GM12878 (cell line): ENCODE measurements at regions not wholly inside any gene's neighbourhood (a gene's known extent, or its start where the extent isn't known, plus 50 kb on each side); places are given as distances from the start of the nearest gene placed in this dataset.

Experiments used
- ATAC-seq: fragments of 200-7000 bp; cut with Tn5 transposase; 3 replicates; pipeline ENCODE4 v1.9.1; 2020; ENCODE audit warnings: mild to moderate bottlenecking, moderate library complexity
- BruUV-seq: library from RNA; stranded (reverse); fragments of 400-500 nt; replicated peaks from 2 replicates; lab custom pipeline; 2021; lab: Mats Ljungman, UMichigan
- CTCF ChIA-PET: fragments of 300-600 bp; sonication (Branson Sonifier 250); formaldehyde crosslinking; extraction: SDS; loops from one replicate; lab custom pipeline; 2021; ENCODE audit warnings: inconsistent platforms; lab: Yijun Ruan, JAX
- POLR2A ChIA-PET: fragments of 350-600 bp; formaldehyde crosslinking; extraction: SDS; loops from one replicate; lab custom pipeline; 2021; ENCODE audit warnings: inconsistent platforms; lab: Charles Lee
- RAD21 ChIA-PET: fragments of 300-600 bp; sonication (Branson Sonifier 250); formaldehyde crosslinking; loops from one replicate; lab custom pipeline; 2023; ENCODE audit warnings: antibody characterized with exemption; ENCODE audit not compliant: unreplicated experiment; lab: Charles Lee
- SMC1A ChIA-PET: fragments of 300-600 bp; sonication (Branson Sonifier 250); formaldehyde crosslinking; loops from one replicate; lab custom pipeline; 2023; ENCODE audit not compliant: unreplicated experiment, uncharacterized antibody; lab: Charles Lee
- DNase-seq: peaks from one replicate; pipeline ENCODE4 v3.0.0-alpha.2; 2011; ENCODE audit warnings: low read depth, low spot score
- FAIRE-seq: peaks from 3 replicates; lab custom pipeline; 2011; peaks lifted over from hg19 to GRCh38; lab: Jason Lieb, UNC
- H2AFZ ChIP-seq: 2 replicates; pipeline ENCODE4 v1.6.0; 2011; ENCODE audit warnings: low read depth, low read length, control low read depth; ENCODE audit not compliant: control insufficient read depth
- H3K27ac ChIP-seq: 2 replicates; pipeline ENCODE4 v1.5.1; 2011; ENCODE audit warnings: control low read depth; ENCODE audit not compliant: control insufficient read depth, insufficient read depth
- H3K27me3 ChIP-seq, 2 experiments: replicated peaks in 1 of 2; 2 replicates each; pipeline versions ENCODE4 v1.6.0 to v1.6.1; 2011; ENCODE audit warnings: low read length in 1 of 2; ENCODE audit not compliant: control insufficient read depth in 2 of 2, insufficient read depth in 2 of 2
- H3K36me3 ChIP-seq, 2 experiments: 2 replicates each; pipeline ENCODE4 v1.5.1; 2011; ENCODE audit warnings: low read length in 1 of 2; ENCODE audit not compliant: control insufficient read depth in 2 of 2, insufficient read depth in 2 of 2
- H3K4me1 ChIP-seq: 2 replicates; pipeline ENCODE4 v1.6.1; 2011; ENCODE audit warnings: mild to moderate bottlenecking, low read length, moderate library complexity, mixed read lengths; ENCODE audit not compliant: control insufficient read depth, insufficient read depth
- H3K4me2 ChIP-seq: 2 replicates; pipeline ENCODE4 v1.6.0; 2011; ENCODE audit warnings: control low read depth; ENCODE audit not compliant: control insufficient read depth, insufficient read depth
- H3K4me3 ChIP-seq: fragments of 200-600 bp; sonication (generic); 2 replicates; pipeline ENCODE4 v1.5.1; 2016
- H3K79me2 ChIP-seq: 2 replicates; pipeline ENCODE4 v1.6.0; 2011; ENCODE audit warnings: low read length; ENCODE audit not compliant: control insufficient read depth, insufficient read depth
- H3K9ac ChIP-seq: 2 replicates; pipeline ENCODE4 v1.8.0; 2011; ENCODE audit warnings: low read length, control low read depth, mixed read lengths; ENCODE audit not compliant: control insufficient read depth, insufficient read depth
- H3K9me3 ChIP-seq: replicated peaks from 3 replicates; pipeline ENCODE4 v1.5.1; 2011; ENCODE audit warnings: mild to moderate bottlenecking, low read length; ENCODE audit not compliant: control insufficient read depth, insufficient read depth
- H4K20me1 ChIP-seq: 2 replicates; pipeline ENCODE4 v1.6.0; 2011; ENCODE audit not compliant: control insufficient read depth, insufficient read depth
- CBX5 ChIP-seq: sonication (generic); IDR thresholded peaks from 2 replicates; pipeline ENCODE4 v1.6.1; 2016; ENCODE audit warnings: low read depth, moderate library complexity, mild to moderate bottlenecking, inconsistent platforms
- EED ChIP-seq: sonication (generic); IDR thresholded peaks from 2 replicates; pipeline ENCODE4 v1.6.1; 2016; ENCODE audit warnings: antibody characterized with exemption, low read depth
- FOXK2 ChIP-seq: fragments of 450-650 bp; IDR thresholded peaks from 2 replicates; pipeline ENCODE4 v1.6.1; 2017; ENCODE audit warnings: mild to moderate bottlenecking, moderate library complexity
- IRF4 ChIP-seq: IDR thresholded peaks from 2 replicates; pipeline ENCODE4 v1.6.1; 2011; ENCODE audit warnings: low read depth, low read length
- KDM1A ChIP-seq: fragments of 200-600 bp; sonication (generic); IDR thresholded peaks from 2 replicates; pipeline ENCODE4 v1.6.1; 2016; ENCODE audit warnings: borderline replicate concordance
- MYC ChIP-seq: IDR thresholded peaks from 2 replicates; pipeline ENCODE4 v1.6.1; 2011; ENCODE audit warnings: mild to moderate bottlenecking, low read length, moderate library complexity, inconsistent platforms; ENCODE audit not compliant: insufficient read depth, insufficient replicate concordance, insufficient read length, severe bottlenecking
- NR2C2 ChIP-seq: IDR thresholded peaks from 2 replicates; pipeline ENCODE4 v1.6.1; 2011; ENCODE audit warnings: borderline replicate concordance, low read depth; ENCODE audit not compliant: control insufficient read depth, insufficient read length
- RB1 ChIP-seq: fragments of 450-650 bp; formaldehyde crosslinking; IDR thresholded peaks from 2 replicates; pipeline ENCODE4 v1.6.1; 2017; ENCODE audit warnings: mild to moderate bottlenecking, borderline replicate concordance
- SIX5 ChIP-seq: IDR thresholded peaks from 2 replicates; pipeline ENCODE4 v1.6.1; 2011; ENCODE audit warnings: mild to moderate bottlenecking, low read depth, low read length, moderate library complexity; ENCODE audit not compliant: severe bottlenecking
- STAT3 ChIP-seq: IDR thresholded peaks from 2 replicates; pipeline ENCODE4 v1.6.1; 2011; ENCODE audit warnings: low read depth, low read length, improper control_type of control experiment
- TBL1XR1 ChIP-seq: IDR thresholded peaks from 2 replicates; pipeline ENCODE4 v1.6.1; 2012; ENCODE audit warnings: low read depth, low read length, improper control_type of control experiment
- WRNIP1 ChIP-seq: IDR thresholded peaks from 2 replicates; pipeline ENCODE4 v1.6.1; 2011; ENCODE audit warnings: low read depth, low read length, improper control_type of control experiment, borderline replicate concordance
- ZBED1 ChIP-seq: IDR thresholded peaks from 2 replicates; pipeline ENCODE4 v1.6.1; 2016; ENCODE audit warnings: borderline replicate concordance
- WGBS: methylation state at CpG from one replicate; pipeline ENCODE4 v1.1.6; 2016; ENCODE audit warnings: low lambda C conversion rate; ENCODE audit not compliant: insufficient replicate concordance, insufficient coverage; ENCODE audit errors: missing lambda C conversion rate; 5-methylcytosine and 5-hydroxymethylcytosine counted together
- in situ Hi-C: fragments of 300-500 bp; cut with MboI; formaldehyde crosslinking; loops from 9 replicates; pipeline ENCODE4 v1.14.3; 2018; ENCODE audit warnings: mixed read lengths
- intact Hi-C: fragments of 100-400 bp; cut with micrococcal nuclease; formaldehyde crosslinking; loops from one replicate; pipeline ENCODE4 v1.14.2; 2022; ENCODE audit not compliant: unreplicated experiment
- TF ChIP-seq, protein P1 (sequence below): IDR thresholded peaks from 2 replicates; pipeline ENCODE4 v1.6.1; 2012; ENCODE audit warnings: low read length, inconsistent platforms
- TF ChIP-seq, protein P2 (sequence below): fragments of 450-650 bp; IDR thresholded peaks from 2 replicates; pipeline ENCODE4 v1.6.1; 2017; ENCODE audit warnings: mild to moderate bottlenecking, moderate library complexity
- TF ChIP-seq, protein P3 (sequence below): IDR thresholded peaks from 2 replicates; pipeline ENCODE4 v1.6.1; 2011; ENCODE audit warnings: low read depth, low read length, improper control_type of control experiment, borderline replicate concordance

DNA sequence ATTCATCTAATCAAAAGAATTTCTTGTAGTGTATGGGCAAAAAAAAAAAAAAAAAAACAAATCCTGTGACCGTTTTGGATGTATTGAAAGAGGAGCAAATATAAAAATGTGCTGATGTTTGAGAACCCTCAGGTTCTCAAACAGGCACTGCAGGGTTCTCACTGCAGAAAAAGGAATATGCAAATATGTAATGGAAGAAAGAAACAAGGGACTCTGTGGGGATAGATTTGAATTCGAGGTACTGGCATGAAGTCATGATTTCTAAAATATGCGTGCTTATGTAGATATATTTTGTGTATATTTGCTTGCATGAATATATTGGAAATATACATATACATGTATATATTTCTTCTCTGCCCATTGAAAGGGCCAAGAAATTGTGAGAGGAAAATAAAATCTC, 365.0 kb upstream of the RUNX1 start:
- no peaks in the 10 kb centered on the region for H3K36me3 ChIP-seq
- no peaks in the 10 kb centered on the region for H3K4me1 ChIP-seq
- FAIRE-seq = no peak
- H3K79me2 ChIP-seq = no peaks in the 10 kb centered on the region
- DNase-seq = no peak
- H3K9ac ChIP-seq = no peak overlapping the region
- H3K4me2 ChIP-seq = no peak overlapping the region
- TF ChIP-seq STAT3 (no peak), WRNIP1 (no peak), KDM1A (no peak), SIX5 (no peak), ZBED1 (no peak), NR2C2 (no peak), EED (no peak), RB1 (no peak), CBX5 (no peak), TBL1XR1 (no peak), FOXK2 (no peak), MYC (no peak), IRF4 (no peak)
- TF ChIP-seq, protein P1, sequence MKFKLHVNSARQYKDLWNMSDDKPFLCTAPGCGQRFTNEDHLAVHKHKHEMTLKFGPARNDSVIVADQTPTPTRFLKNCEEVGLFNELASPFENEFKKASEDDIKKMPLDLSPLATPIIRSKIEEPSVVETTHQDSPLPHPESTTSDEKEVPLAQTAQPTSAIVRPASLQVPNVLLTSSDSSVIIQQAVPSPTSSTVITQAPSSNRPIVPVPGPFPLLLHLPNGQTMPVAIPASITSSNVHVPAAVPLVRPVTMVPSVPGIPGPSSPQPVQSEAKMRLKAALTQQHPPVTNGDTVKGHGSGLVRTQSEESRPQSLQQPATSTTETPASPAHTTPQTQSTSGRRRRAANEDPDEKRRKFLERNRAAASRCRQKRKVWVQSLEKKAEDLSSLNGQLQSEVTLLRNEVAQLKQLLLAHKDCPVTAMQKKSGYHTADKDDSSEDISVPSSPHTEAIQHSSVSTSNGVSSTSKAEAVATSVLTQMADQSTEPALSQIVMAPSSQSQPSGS = no peak
- TF ChIP-seq, protein P2, sequence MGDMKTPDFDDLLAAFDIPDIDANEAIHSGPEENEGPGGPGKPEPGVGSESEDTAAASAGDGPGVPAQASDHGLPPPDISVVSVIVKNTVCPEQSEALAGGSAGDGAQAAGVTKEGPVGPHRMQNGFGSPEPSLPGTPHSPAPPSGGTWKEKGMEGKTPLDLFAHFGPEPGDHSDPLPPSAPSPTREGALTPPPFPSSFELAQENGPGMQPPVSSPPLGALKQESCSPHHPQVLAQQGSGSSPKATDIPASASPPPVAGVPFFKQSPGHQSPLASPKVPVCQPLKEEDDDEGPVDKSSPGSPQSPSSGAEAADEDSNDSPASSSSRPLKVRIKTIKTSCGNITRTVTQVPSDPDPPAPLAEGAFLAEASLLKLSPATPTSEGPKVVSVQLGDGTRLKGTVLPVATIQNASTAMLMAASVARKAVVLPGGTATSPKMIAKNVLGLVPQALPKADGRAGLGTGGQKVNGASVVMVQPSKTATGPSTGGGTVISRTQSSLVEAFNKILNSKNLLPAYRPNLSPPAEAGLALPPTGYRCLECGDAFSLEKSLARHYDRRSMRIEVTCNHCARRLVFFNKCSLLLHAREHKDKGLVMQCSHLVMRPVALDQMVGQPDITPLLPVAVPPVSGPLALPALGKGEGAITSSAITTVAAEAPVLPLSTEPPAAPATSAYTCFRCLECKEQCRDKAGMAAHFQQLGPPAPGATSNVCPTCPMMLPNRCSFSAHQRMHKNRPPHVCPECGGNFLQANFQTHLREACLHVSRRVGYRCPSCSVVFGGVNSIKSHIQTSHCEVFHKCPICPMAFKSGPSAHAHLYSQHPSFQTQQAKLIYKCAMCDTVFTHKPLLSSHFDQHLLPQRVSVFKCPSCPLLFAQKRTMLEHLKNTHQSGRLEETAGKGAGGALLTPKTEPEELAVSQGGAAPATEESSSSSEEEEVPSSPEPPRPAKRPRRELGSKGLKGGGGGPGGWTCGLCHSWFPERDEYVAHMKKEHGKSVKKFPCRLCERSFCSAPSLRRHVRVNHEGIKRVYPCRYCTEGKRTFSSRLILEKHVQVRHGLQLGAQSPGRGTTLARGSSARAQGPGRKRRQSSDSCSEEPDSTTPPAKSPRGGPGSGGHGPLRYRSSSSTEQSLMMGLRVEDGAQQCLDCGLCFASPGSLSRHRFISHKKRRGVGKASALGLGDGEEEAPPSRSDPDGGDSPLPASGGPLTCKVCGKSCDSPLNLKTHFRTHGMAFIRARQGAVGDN = no peak
- TF ChIP-seq, protein P3, sequence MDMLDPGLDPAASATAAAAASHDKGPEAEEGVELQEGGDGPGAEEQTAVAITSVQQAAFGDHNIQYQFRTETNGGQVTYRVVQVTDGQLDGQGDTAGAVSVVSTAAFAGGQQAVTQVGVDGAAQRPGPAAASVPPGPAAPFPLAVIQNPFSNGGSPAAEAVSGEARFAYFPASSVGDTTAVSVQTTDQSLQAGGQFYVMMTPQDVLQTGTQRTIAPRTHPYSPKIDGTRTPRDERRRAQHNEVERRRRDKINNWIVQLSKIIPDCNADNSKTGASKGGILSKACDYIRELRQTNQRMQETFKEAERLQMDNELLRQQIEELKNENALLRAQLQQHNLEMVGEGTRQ = no peak
- no peak for ATAC-seq
- no peaks in the 10 kb centered on the region for H4K20me1 ChIP-seq
- H3K4me3 ChIP-seq = no peak overlapping the region
- in situ Hi-C loops (no loop called here), intact Hi-C loops (no loop called here)
- no peaks in the 10 kb centered on the region for H3K9me3 ChIP-seq
- POLR2A ChIA-PET = no interaction called here
- SMC1A ChIA-PET = no interaction called here
- H3K27ac ChIP-seq = no peak overlapping the region
- no peaks in the 10 kb centered on the region for H3K27me3 ChIP-seq
- BruUV-seq = no TSS peak
- RAD21 ChIA-PET = no interaction called here
- CTCF ChIA-PET = no interaction called here
- 23% methylated on average over 3 of the region's 3 CpGs for WGBS
- no peak overlapping the region for H2AFZ ChIP-seq
